Loucy (cell line): ENCODE measurements at regions not wholly inside any gene's neighbourhood (a gene's known extent, or its start where the extent isn't known, plus 50 kb on each side); places are given as distances from the start of the nearest gene placed in this dataset.
"Not testable (repeated sequence)": the region's sequence is repeated elsewhere in the genome, so short reads cannot be mapped to it uniquely, and the experiment has no call there.

Source experiments
- H2AFZ ChIP-seq: fragments of 200-600 bp; sonication (generic); 2 replicates; pipeline ENCODE4 v1.6.0; 2016; ENCODE audit warnings: antibody characterized with exemption, mild to moderate bottlenecking, low read length, moderate library complexity
- H3F3A ChIP-seq: fragments of 200-600 bp; 2 replicates; pipeline ENCODE4 v1.6.0; 2016; ENCODE audit warnings: antibody characterized with exemption, low read depth, mild to moderate bottlenecking
- H3K27me3 ChIP-seq: fragments of 200-600 bp; sonication (generic); 2 replicates; pipeline ENCODE4 v1.6.1; 2014; ENCODE audit warnings: low read length, mild to moderate bottlenecking; ENCODE audit not compliant: insufficient read depth, poor library complexity, severe bottlenecking
- H3K36me3 ChIP-seq: fragments of 200-600 bp; sonication (generic); 2 replicates; pipeline ENCODE4 v1.6.1; 2016; ENCODE audit warnings: low read length; ENCODE audit not compliant: insufficient read depth
- H3K4me1 ChIP-seq: fragments of 200-600 bp; sonication (generic); 2 replicates; pipeline ENCODE4 v1.5.1; 2014; ENCODE audit warnings: low read length, mild to moderate bottlenecking; ENCODE audit not compliant: insufficient read depth, poor library complexity, severe bottlenecking
- H3K4me2 ChIP-seq: fragments of 200-600 bp; sonication (generic); 2 replicates; pipeline ENCODE4 v1.6.0; 2014; ENCODE audit warnings: antibody characterized with exemption, low read length, low read depth, mild to moderate bottlenecking; ENCODE audit not compliant: poor library complexity, severe bottlenecking
- H3K4me3 ChIP-seq: fragments of 200-600 bp; sonication (generic); 2 replicates; pipeline ENCODE4 v1.5.1; 2014; ENCODE audit warnings: low read length, mild to moderate bottlenecking, mixed read lengths; ENCODE audit not compliant: poor library complexity, severe bottlenecking
- H3K79me2 ChIP-seq: fragments of 200-600 bp; sonication (generic); 2 replicates; pipeline ENCODE4 v1.6.1; 2014; ENCODE audit warnings: low read length; ENCODE audit not compliant: insufficient read depth
- H3K9ac ChIP-seq: fragments of 200-600 bp; sonication (generic); 2 replicates; pipeline ENCODE4 v1.6.0; 2014; ENCODE audit warnings: mild to moderate bottlenecking, low read depth, low read length, moderate library complexity; ENCODE audit not compliant: poor library complexity, severe bottlenecking
- H3K9me2 ChIP-seq: fragments of 200-600 bp; sonication (generic); replicated peaks from 2 replicates; pipeline ENCODE4 v1.6.1; 2016; ENCODE audit warnings: low read depth, low read length, mixed read lengths
- H3K9me3 ChIP-seq: fragments of 200-600 bp; sonication (generic); 2 replicates; pipeline ENCODE4 v1.6.1; 2014; ENCODE audit warnings: mild to moderate bottlenecking, antibody characterized with exemption, low read length, low read depth; ENCODE audit not compliant: insufficient read depth
- H4K20me1 ChIP-seq: fragments of 200-600 bp; sonication (generic); 2 replicates; pipeline ENCODE4 v1.6.0; 2014; ENCODE audit warnings: antibody characterized with exemption, low read length, mild to moderate bottlenecking; ENCODE audit not compliant: insufficient read depth, poor library complexity, severe bottlenecking
- CTCF ChIP-seq: fragments of 200-600 bp; sonication (generic); conservative IDR thresholded peaks from 2 replicates; pipeline ENCODE4 v1.5.1; 2014; ENCODE audit warnings: mild to moderate bottlenecking, antibody characterized with exemption, low read length
- EZH2phosphoT487 ChIP-seq: fragments of 200-600 bp; IDR thresholded peaks from 2 replicates; pipeline ENCODE4 v1.6.1; 2018; ENCODE audit warnings: antibody characterized with exemption, mild to moderate bottlenecking, moderate library complexity, borderline replicate concordance

- Histone ChIP-seq H3K4me3 (no peak overlapping the region), H3K27me3 (no peaks in the 10 kb centered on the region), H3K9ac (no peak overlapping the region), H2AFZ (no peak overlapping the region), H3F3A (no peaks in the 10 kb centered on the region), H3K9me3 (no peaks in the 10 kb centered on the region), H4K20me1 (no peaks in the 10 kb centered on the region), H3K4me2 (no peak overlapping the region), H3K36me3 (no peaks in the 10 kb centered on the region), H3K4me1 (no peaks in the 10 kb centered on the region), H3K9me2 (no peaks in the 10 kb centered on the region), H3K79me2 (no peaks in the 10 kb centered on the region)
- no peak for TF ChIP-seq CTCF
- no peak for TF ChIP-seq EZH2phosphoT487
These were observed 517.5 kb downstream of the IRS1 start for GRCh38 chr2:226282151-226282550.

GRCh38 chr2:226280136-226280535, 519.5 kb downstream of the IRS1 start:
- not testable (repeated sequence) for H4K20me1 ChIP-seq, H3K9me2 ChIP-seq, H3K4me3 ChIP-seq, H3K4me1 ChIP-seq, H3K79me2 ChIP-seq, H3F3A ChIP-seq, H2AFZ ChIP-seq, H3K4me2 ChIP-seq, H3K36me3 ChIP-seq, H3K9ac ChIP-seq, H3K9me3 ChIP-seq, H3K27me3 ChIP-seq

DNA sequence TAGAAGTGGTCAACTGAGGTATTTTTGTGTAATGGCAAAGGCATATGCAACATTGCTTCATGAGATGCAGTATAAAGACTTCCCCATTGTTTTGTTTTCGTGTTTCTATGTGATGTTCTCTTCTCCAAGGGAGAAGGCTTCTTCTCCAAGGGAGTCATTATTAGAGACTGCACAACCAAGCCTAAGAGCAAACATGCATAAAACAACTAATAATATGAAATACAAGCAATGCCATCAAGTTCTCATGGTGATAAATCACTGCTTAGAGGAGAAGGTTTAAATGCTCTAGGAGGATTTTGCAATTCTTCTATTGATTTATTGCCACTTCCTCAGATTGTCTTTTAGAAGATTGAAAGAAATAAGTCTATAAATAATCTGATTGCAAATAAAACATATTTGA, 524.4 kb downstream of the IRS1 start:
- H3K4me2 ChIP-seq: no peak overlapping the region

More for the DNA sequence above, 524.4 kb downstream of the IRS1 start:
- no peaks in the 10 kb centered on the region for H3K4me1 ChIP-seq
- no peak overlapping the region for H3K4me3 ChIP-seq
- no peaks in the 10 kb centered on the region for H3K79me2 ChIP-seq
- no peak overlapping the region for H3K9ac ChIP-seq
- H3K36me3 ChIP-seq: no peaks in the 10 kb centered on the region
- TF ChIP-seq CTCF: no peak
- no peak for TF ChIP-seq EZH2phosphoT487
- no peaks in the 10 kb centered on the region for H3K9me3 ChIP-seq
- H3K9me2 ChIP-seq: no peaks in the 10 kb centered on the region
- H4K20me1 ChIP-seq: no peaks in the 10 kb centered on the region
- H3F3A ChIP-seq: no peaks in the 10 kb centered on the region
- H3K27me3 ChIP-seq: no peaks in the 10 kb centered on the region
- H2AFZ ChIP-seq: no peak overlapping the region
